ENCODE measurements at regions not wholly inside any gene's neighbourhood (a gene's known extent, or its start where the extent isn't known, plus 50 kb on each side); places are given as distances from the start of the nearest gene placed in this dataset.

- no peak overlapping the region for H2AFZ ChIP-seq (ENCODE audit: low read length)
- H3K4me3 ChIP-seq (ENCODE audit: low read length) = no peak overlapping the region
- no peaks in the 10 kb centered on the region for H3K9me2 ChIP-seq (replicated peaks; ENCODE audit: insufficient read depth, low read length)
- H3K9me3 ChIP-seq (replicated peaks; ENCODE audit: insufficient read depth, low read length) = no peaks in the 10 kb centered on the region
- H3K4me2 ChIP-seq (ENCODE audit: low read depth, low read length) = no peak overlapping the region
- peak; percentile 17 for DNase-seq
- no peaks in the 10 kb centered on the region for H4K20me1 ChIP-seq (ENCODE audit: insufficient read depth, low read length)
- no peak overlapping the region for H3K9ac ChIP-seq (ENCODE audit: low read length)
- no peak overlapping the region for H3K27ac ChIP-seq (ENCODE audit: low read length)
- no peaks in the 10 kb centered on the region for H3K27me3 ChIP-seq (replicated peaks; ENCODE audit: insufficient read depth, low read length)
- no peak for TF ChIP-seq CTCF (IDR thresholded peaks at IDR 0.05; ENCODE audit: low read length)
- no peak for TF ChIP-seq EZH2 (optimal IDR thresholded peaks at IDR 0.05; ENCODE audit: low read depth, low read length)
- no peak for TF ChIP-seq EZH2phosphoT487 (IDR thresholded peaks at IDR 0.05; ENCODE audit: low read length)
- H3K36me3 ChIP-seq (replicated peaks; ENCODE audit: insufficient read depth, low read length) = no peaks in the 10 kb centered on the region
- no peaks in the 10 kb centered on the region for H3F3A ChIP-seq (ENCODE audit: insufficient read depth, low read length)
- no peaks in the 10 kb centered on the region for H3K79me2 ChIP-seq (ENCODE audit: low read length)
- H3K4me1 ChIP-seq (ENCODE audit: low read length) = no peaks in the 10 kb centered on the region
Measured at GRCh38 chr18:64799376-64799775, 650.5 kb upstream of the LINC00305 start.

GRCh38 chr18:64791236-64791635 lies 642.3 kb upstream of the LINC00305 start:
- TF ChIP-seq CTCF (IDR thresholded peaks at IDR 0.05; ENCODE audit: low read length) = no peak
- TF ChIP-seq EZH2phosphoT487 (IDR thresholded peaks at IDR 0.05; ENCODE audit: low read length) = no peak
- no peak for TF ChIP-seq EZH2 (optimal IDR thresholded peaks at IDR 0.05; ENCODE audit: low read depth, low read length)
- H3K79me2 ChIP-seq (ENCODE audit: low read length) = no peaks in the 10 kb centered on the region
- H3K4me1 ChIP-seq (ENCODE audit: low read length) = no peaks in the 10 kb centered on the region
- no peak overlapping the region for H3K4me2 ChIP-seq (ENCODE audit: low read depth, low read length)
- H4K20me1 ChIP-seq (ENCODE audit: insufficient read depth, low read length) = no peaks in the 10 kb centered on the region
- no peak overlapping the region for H3K4me3 ChIP-seq (ENCODE audit: low read length)
- DNase-seq = no peak
- no peaks in the 10 kb centered on the region for H3K36me3 ChIP-seq (replicated peaks; ENCODE audit: insufficient read depth, low read length)
- H3K27me3 ChIP-seq (replicated peaks; ENCODE audit: insufficient read depth, low read length) = no peaks in the 10 kb centered on the region
- H3K9me3 ChIP-seq (replicated peaks; ENCODE audit: insufficient read depth, low read length) = no peaks in the 10 kb centered on the region
- no peak overlapping the region for H3K9ac ChIP-seq (ENCODE audit: low read length)
- no peak overlapping the region for H3K27ac ChIP-seq (ENCODE audit: low read length)
- H3F3A ChIP-seq (ENCODE audit: insufficient read depth, low read length) = no peaks in the 10 kb centered on the region
- H2AFZ ChIP-seq (ENCODE audit: low read length) = no peak overlapping the region
- no peaks in the 10 kb centered on the region for H3K9me2 ChIP-seq (replicated peaks; ENCODE audit: insufficient read depth, low read length)

- Histone ChIP-seq H3K27me3 (replicated peaks; ENCODE audit: insufficient read depth, low read length) (no peaks in the 10 kb centered on the region), H3K4me1 (ENCODE audit: low read length) (no peaks in the 10 kb centered on the region), H4K20me1 (ENCODE audit: insufficient read depth, low read length) (no peaks in the 10 kb centered on the region), H3K4me2 (ENCODE audit: low read depth, low read length) (no peak overlapping the region), H3K36me3 (replicated peaks; ENCODE audit: insufficient read depth, low read length) (no peaks in the 10 kb centered on the region), H3K27ac (ENCODE audit: low read length) (no peak overlapping the region), H2AFZ (ENCODE audit: low read length) (no peak overlapping the region), H3K9me2 (replicated peaks; ENCODE audit: insufficient read depth, low read length) (no peaks in the 10 kb centered on the region), H3F3A (ENCODE audit: insufficient read depth, low read length) (no peaks in the 10 kb centered on the region), H3K9ac (ENCODE audit: low read length) (no peak overlapping the region), H3K9me3 (replicated peaks; ENCODE audit: insufficient read depth, low read length) (no peaks in the 10 kb centered on the region), H3K79me2 (ENCODE audit: low read length) (no peaks in the 10 kb centered on the region), H3K4me3 (ENCODE audit: low read length) (no peak overlapping the region)
- no peak for DNase-seq
- no peak for TF ChIP-seq EZH2phosphoT487 (IDR thresholded peaks at IDR 0.05; ENCODE audit: low read length)
Measured at GRCh38 chr18:64785686-64786085, 636.8 kb upstream of the LINC00305 start.

- Histone ChIP-seq H3K27ac (ENCODE audit: low read length) (no peak overlapping the region), H3K4me3 (ENCODE audit: low read length) (no peak overlapping the region), H3K9ac (ENCODE audit: low read length) (no peak overlapping the region), H3F3A (ENCODE audit: insufficient read depth, low read length) (no peaks in the 10 kb centered on the region), H4K20me1 (ENCODE audit: insufficient read depth, low read length) (no peaks in the 10 kb centered on the region), H3K27me3 (replicated peaks; ENCODE audit: insufficient read depth, low read length) (no peaks in the 10 kb centered on the region), H3K36me3 (replicated peaks; ENCODE audit: insufficient read depth, low read length) (no peaks in the 10 kb centered on the region), H3K4me1 (ENCODE audit: low read length) (no peaks in the 10 kb centered on the region), H3K79me2 (ENCODE audit: low read length) (no peaks in the 10 kb centered on the region), H3K9me2 (replicated peaks; ENCODE audit: insufficient read depth, low read length) (no peaks in the 10 kb centered on the region), H2AFZ (ENCODE audit: low read length) (peak overlapping the region; percentile 29), H3K9me3 (replicated peaks; ENCODE audit: insufficient read depth, low read length) (no peaks in the 10 kb centered on the region), H3K4me2 (ENCODE audit: low read depth, low read length) (peak overlapping the region; percentile 57; the same call in 1 of the 2 replicates)
- no peak for DNase-seq
- TF ChIP-seq EZH2 (optimal IDR thresholded peaks at IDR 0.05; ENCODE audit: low read depth, low read length) = no peak
- TF ChIP-seq EZH2phosphoT487 (IDR thresholded peaks at IDR 0.05; ENCODE audit: low read length) = no peak
- no peak for TF ChIP-seq CTCF (IDR thresholded peaks at IDR 0.05; ENCODE audit: low read length)
Measured at GRCh38 chr18:64777556-64777955, 628.7 kb upstream of the LINC00305 start.

All from MM.1S (cell line).